ENCODE measurements at regions not wholly inside any gene's neighbourhood (a gene's known extent, or its start where the extent isn't known, plus 50 kb on each side); places are given as distances from the start of the nearest gene placed in this dataset.

GRCh38 chr12:127909041-127909440 is 357.9 kb upstream of the TMEM132C start:
- TF ChIP-seq, protein P1, sequence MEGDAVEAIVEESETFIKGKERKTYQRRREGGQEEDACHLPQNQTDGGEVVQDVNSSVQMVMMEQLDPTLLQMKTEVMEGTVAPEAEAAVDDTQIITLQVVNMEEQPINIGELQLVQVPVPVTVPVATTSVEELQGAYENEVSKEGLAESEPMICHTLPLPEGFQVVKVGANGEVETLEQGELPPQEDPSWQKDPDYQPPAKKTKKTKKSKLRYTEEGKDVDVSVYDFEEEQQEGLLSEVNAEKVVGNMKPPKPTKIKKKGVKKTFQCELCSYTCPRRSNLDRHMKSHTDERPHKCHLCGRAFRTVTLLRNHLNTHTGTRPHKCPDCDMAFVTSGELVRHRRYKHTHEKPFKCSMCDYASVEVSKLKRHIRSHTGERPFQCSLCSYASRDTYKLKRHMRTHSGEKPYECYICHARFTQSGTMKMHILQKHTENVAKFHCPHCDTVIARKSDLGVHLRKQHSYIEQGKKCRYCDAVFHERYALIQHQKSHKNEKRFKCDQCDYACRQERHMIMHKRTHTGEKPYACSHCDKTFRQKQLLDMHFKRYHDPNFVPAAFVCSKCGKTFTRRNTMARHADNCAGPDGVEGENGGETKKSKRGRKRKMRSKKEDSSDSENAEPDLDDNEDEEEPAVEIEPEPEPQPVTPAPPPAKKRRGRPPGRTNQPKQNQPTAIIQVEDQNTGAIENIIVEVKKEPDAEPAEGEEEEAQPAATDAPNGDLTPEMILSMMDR (IDR thresholded peaks at IDR 0.05; ENCODE audit: insufficient read depth, low read length, poor library complexity, severe bottlenecking) = no peak
- no peak for TF ChIP-seq EZH2phosphoT487 (conservative IDR thresholded peaks at IDR 0.05; ENCODE audit: low read length)
